Neural cell (in vitro differentiated cells): ENCODE measurements at regions not wholly inside any gene's neighbourhood (a gene's known extent, or its start where the extent isn't known, plus 50 kb on each side); places are given as distances from the start of the nearest gene placed in this dataset.

Source experiments
- H2AFZ ChIP-seq: fragments of 200-600, 300-800 bp; sonication (generic), shearing (Covaris generic); 2 replicates; pipeline ENCODE4 v1.6.0; 2014; ENCODE audit warnings: low read depth, mild to moderate bottlenecking, antibody characterized with exemption, low read length, moderate library complexity
- H3F3A ChIP-seq: fragments of 200-600 bp; shearing (Covaris generic); 2 replicates; pipeline ENCODE4 v1.6.1; 2016; ENCODE audit warnings: mild to moderate bottlenecking, moderate library complexity, mixed read lengths, antibody characterized with exemption, low read length; ENCODE audit not compliant: insufficient read depth, poor library complexity, severe bottlenecking
- H3K27ac ChIP-seq: fragments of 200-600, 300-800 bp; sonication (generic), shearing (Covaris generic); 2 replicates; pipeline ENCODE4 v1.5.1; 2014; ENCODE audit warnings: mild to moderate bottlenecking, low read length, moderate library complexity
- H3K27me3 ChIP-seq: fragments of 300-800, 200-600 bp; sonication (generic), shearing (Covaris generic); 2 replicates; pipeline ENCODE4 v1.6.0; 2014; ENCODE audit warnings: mild to moderate bottlenecking, low read depth, low read length, moderate library complexity; ENCODE audit not compliant: insufficient read depth
- H3K36me3 ChIP-seq: fragments of 300-800, 200-600 bp; sonication (generic), shearing (Covaris generic); 2 replicates; pipeline ENCODE4 v1.5.1; 2014; ENCODE audit warnings: mild to moderate bottlenecking, antibody characterized with exemption, low read length, moderate library complexity; ENCODE audit not compliant: insufficient read depth
- H3K4me2 ChIP-seq: fragments of 300-800, 200-600 bp; sonication (generic), shearing (Covaris generic); 2 replicates; pipeline ENCODE4 v1.6.0; 2014; ENCODE audit warnings: mild to moderate bottlenecking, low read length
- H3K4me3 ChIP-seq: fragments of 300-800, 200-600 bp; sonication (generic), shearing (Covaris generic); 2 replicates; pipeline ENCODE4 v1.5.1; 2014; ENCODE audit warnings: mild to moderate bottlenecking, low read length, moderate library complexity
- H3K79me2 ChIP-seq: fragments of 200-600 bp; shearing (Covaris generic); replicated peaks from 2 replicates; pipeline ENCODE4 v1.6.0; 2014; ENCODE audit warnings: mild to moderate bottlenecking, low read length, moderate library complexity; ENCODE audit not compliant: insufficient read depth
- H3K9ac ChIP-seq: fragments of 300-800, 200-600 bp; sonication (generic), shearing (Covaris generic); 2 replicates; pipeline ENCODE4 v1.6.1; 2016; ENCODE audit warnings: mild to moderate bottlenecking, low read length, mixed read lengths
- H3K9me2 ChIP-seq: fragments of 200-600 bp; shearing (Covaris generic); 2 replicates; pipeline ENCODE4 v1.6.1; 2016; ENCODE audit warnings: mild to moderate bottlenecking, low read length, mixed read lengths; ENCODE audit not compliant: insufficient read depth
- H3K9me3 ChIP-seq: fragments of 200-600, 300-800 bp; sonication (generic), shearing (Covaris generic); 2 replicates; pipeline ENCODE4 v1.6.1; 2016; ENCODE audit warnings: mild to moderate bottlenecking, mixed run types, low read length, moderate library complexity, mixed read lengths
- H4K20me1 ChIP-seq: fragments of 200-600 bp; shearing (Covaris generic); 2 replicates; pipeline ENCODE4 v1.6.1; 2016; ENCODE audit warnings: mild to moderate bottlenecking, mixed run types; ENCODE audit not compliant: insufficient read depth
- EP300 ChIP-seq: fragments of 450-650 bp; conservative IDR thresholded peaks from 2 replicates; pipeline ENCODE4 v1.6.1; 2014; ENCODE audit warnings: antibody characterized with exemption, mild to moderate bottlenecking, moderate library complexity; ENCODE audit not compliant: poor library complexity, severe bottlenecking
- MXI1 ChIP-seq: fragments of 450-650 bp; conservative IDR thresholded peaks from 2 replicates; pipeline ENCODE4 v1.6.1; 2014; ENCODE audit warnings: antibody characterized with exemption, mild to moderate bottlenecking; ENCODE audit not compliant: poor library complexity, severe bottlenecking
- POLR2AphosphoS5 ChIP-seq: IDR thresholded peaks from 2 replicates; pipeline ENCODE4 v1.6.1; 2012
- RAD21 ChIP-seq: fragments of 450-650 bp; conservative IDR thresholded peaks from 2 replicates; pipeline ENCODE4 v1.6.1; 2014; ENCODE audit warnings: antibody characterized with exemption, mild to moderate bottlenecking, moderate library complexity
- SMC3 ChIP-seq: fragments of 450-650 bp; conservative IDR thresholded peaks from 2 replicates; pipeline ENCODE4 v1.6.1; 2014; ENCODE audit warnings: antibody characterized with exemption, mild to moderate bottlenecking, moderate library complexity; ENCODE audit not compliant: poor library complexity
- TF ChIP-seq, protein P1 (sequence below): fragments of 450-650 bp; IDR thresholded peaks from 2 replicates; pipeline ENCODE4 v1.5.1; 2014; ENCODE audit warnings: antibody characterized with exemption, mild to moderate bottlenecking, moderate library complexity; ENCODE audit not compliant: poor library complexity, severe bottlenecking

DNA sequence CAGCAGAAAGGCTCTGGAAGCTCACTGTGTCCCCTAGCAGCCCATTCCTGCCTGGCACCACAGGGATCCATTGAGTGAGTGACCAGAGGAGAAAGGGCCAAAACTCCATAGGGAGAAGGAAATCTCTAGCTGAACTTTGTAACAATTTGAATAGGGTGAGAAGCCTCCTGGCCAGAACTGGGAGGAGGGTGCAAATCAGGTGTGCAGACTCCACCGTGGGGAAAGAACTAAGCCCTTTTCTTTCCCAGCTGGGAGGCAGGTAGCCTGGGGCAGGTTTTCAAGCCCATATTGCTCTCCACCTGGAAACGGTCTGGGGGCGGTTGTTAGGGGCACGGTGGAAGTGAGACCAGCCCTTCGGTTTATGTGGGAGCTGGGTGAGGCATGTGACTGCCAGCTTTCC, 227.2 kb downstream of the SNCA start:
- no peak overlapping the region for H3K4me3 ChIP-seq
- no peaks in the 10 kb centered on the region for H3F3A ChIP-seq
- no peak overlapping the region for H3K27ac ChIP-seq
- no peak overlapping the region for H3K4me2 ChIP-seq
- no peak overlapping the region for H3K9ac ChIP-seq
- H3K79me2 ChIP-seq, result no peaks in the 10 kb centered on the region
- no peaks in the 10 kb centered on the region for H4K20me1 ChIP-seq
- H3K36me3 ChIP-seq, result no peaks in the 10 kb centered on the region
- H2AFZ ChIP-seq, result no peak overlapping the region
- H3K9me3 ChIP-seq, result no peaks in the 10 kb centered on the region
- TF ChIP-seq POLR2AphosphoS5 (no peak), SMC3 (no peak), RAD21 (no peak)
- H3K27me3 ChIP-seq, result no peaks in the 10 kb centered on the region
- no peaks in the 10 kb centered on the region for H3K9me2 ChIP-seq

DNA sequence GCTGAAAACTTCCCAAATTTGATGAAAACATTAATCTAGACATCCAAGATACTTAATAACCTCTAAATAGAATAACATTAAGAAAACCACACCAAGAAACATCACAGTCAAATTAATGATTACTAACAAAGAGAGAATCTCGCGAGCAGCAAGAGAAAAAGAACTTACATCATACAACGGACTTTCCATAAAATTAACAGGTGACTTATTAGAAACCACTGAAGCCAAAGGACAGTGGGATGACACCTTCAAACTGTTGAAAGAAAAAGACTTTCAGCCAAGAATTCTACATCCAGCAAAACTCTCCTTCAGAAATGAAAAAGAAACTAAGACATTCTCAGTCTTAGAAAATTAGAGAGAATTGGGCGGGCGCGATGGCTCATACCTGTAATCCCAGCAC, 232.0 kb downstream of the SNCA start:
- Histone ChIP-seq H3K4me2 (no peak overlapping the region), H3F3A (no peaks in the 10 kb centered on the region), H3K9ac (no peak overlapping the region), H4K20me1 (no peaks in the 10 kb centered on the region), H3K36me3 (no peaks in the 10 kb centered on the region), H3K27ac (no peak overlapping the region), H2AFZ (no peak overlapping the region), H3K27me3 (no peaks in the 10 kb centered on the region), H3K4me3 (no peak overlapping the region), H3K79me2 (no peaks in the 10 kb centered on the region), H3K9me3 (no peaks in the 10 kb centered on the region), H3K9me2 (no peaks in the 10 kb centered on the region)
- TF ChIP-seq EP300 (no peak), SMC3 (no peak), MXI1 (no peak), RAD21 (no peak)
- TF ChIP-seq, protein P1, sequence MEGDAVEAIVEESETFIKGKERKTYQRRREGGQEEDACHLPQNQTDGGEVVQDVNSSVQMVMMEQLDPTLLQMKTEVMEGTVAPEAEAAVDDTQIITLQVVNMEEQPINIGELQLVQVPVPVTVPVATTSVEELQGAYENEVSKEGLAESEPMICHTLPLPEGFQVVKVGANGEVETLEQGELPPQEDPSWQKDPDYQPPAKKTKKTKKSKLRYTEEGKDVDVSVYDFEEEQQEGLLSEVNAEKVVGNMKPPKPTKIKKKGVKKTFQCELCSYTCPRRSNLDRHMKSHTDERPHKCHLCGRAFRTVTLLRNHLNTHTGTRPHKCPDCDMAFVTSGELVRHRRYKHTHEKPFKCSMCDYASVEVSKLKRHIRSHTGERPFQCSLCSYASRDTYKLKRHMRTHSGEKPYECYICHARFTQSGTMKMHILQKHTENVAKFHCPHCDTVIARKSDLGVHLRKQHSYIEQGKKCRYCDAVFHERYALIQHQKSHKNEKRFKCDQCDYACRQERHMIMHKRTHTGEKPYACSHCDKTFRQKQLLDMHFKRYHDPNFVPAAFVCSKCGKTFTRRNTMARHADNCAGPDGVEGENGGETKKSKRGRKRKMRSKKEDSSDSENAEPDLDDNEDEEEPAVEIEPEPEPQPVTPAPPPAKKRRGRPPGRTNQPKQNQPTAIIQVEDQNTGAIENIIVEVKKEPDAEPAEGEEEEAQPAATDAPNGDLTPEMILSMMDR, result no peak

DNA sequence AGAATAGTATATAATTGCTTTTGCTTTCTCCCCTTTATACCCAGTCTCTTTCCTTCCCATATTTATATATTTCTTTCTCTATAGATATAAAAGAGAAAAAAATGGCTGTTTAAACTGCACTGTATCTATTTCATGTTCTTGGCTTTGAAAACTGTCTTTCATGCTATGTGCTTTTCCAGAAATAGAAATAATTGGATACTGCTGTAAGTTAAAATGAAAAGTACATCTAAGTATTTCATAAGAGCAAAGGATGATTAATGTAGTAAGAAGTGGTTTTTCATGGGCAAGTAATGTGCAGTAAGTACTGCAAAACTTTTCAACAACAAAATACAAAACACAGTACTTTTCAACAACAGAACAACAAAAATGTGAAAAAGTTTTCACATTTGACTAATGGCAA, 237.9 kb downstream of the SNCA start:
- Histone ChIP-seq H3K4me3 (no peak overlapping the region), H3K27me3 (no peaks in the 10 kb centered on the region), H4K20me1 (no peaks in the 10 kb centered on the region), H3K9ac (no peak overlapping the region), H3K27ac (no peak overlapping the region), H3K36me3 (no peaks in the 10 kb centered on the region), H3K79me2 (no peaks in the 10 kb centered on the region), H2AFZ (no peak overlapping the region), H3K9me2 (no peaks in the 10 kb centered on the region), H3F3A (no peaks in the 10 kb centered on the region), H3K4me2 (no peak overlapping the region), H3K9me3 (no peaks in the 10 kb centered on the region)
- no peak for TF ChIP-seq SMC3
- TF ChIP-seq MXI1, result no peak
- TF ChIP-seq, protein P1, result no peak
- no peak for TF ChIP-seq POLR2AphosphoS5
- no peak for TF ChIP-seq EP300
